GM18499 (cell line): ENCODE measurements at regions not wholly inside any gene's neighbourhood (a gene's known extent, or its start where the extent isn't known, plus 50 kb on each side); places are given as distances from the start of the nearest gene placed in this dataset.

ENCODE experiments used
- ATAC-seq: cut with Tn5 transposase; IDR thresholded peaks from one replicate; pipeline ENCODE4 v1.9.1; 2021; ENCODE audit warnings: moderate number of reproducible peaks; ENCODE audit not compliant: insufficient read depth, unreplicated experiment

- no peak for ATAC-seq
Measured at GRCh38 chr7:31398815-31399214, 58.3 kb upstream of the NEUROD6 start.

- ATAC-seq, result no peak
Measured at GRCh38 chr7:31407178-31407676, 66.7 kb upstream of the NEUROD6 start.

- ATAC-seq, result no peak
Measured at GRCh38 chr7:31408140-31408729, 67.7 kb upstream of the NEUROD6 start.

GRCh38 chr7:31410265-31410664, 69.7 kb upstream of the NEUROD6 start:
- no peak for ATAC-seq

GRCh38 chr7:31411416-31411815, 70.9 kb upstream of the NEUROD6 start:
- no peak for ATAC-seq

GRCh38 chr7:31413766-31414165, 73.2 kb upstream of the NEUROD6 start:
- no peak for ATAC-seq

GRCh38 chr7:31416381-31416870, 75.9 kb upstream of the NEUROD6 start:
- ATAC-seq, result no peak

- ATAC-seq, result no peak
Measured at GRCh38 chr7:31418928-31419327, 78.4 kb upstream of the NEUROD6 start.

- ATAC-seq, result no peak
Measured at GRCh38 chr7:31419505-31420055, 79.1 kb upstream of the NEUROD6 start.

- ATAC-seq, result no peak
Measured at GRCh38 chr7:31420948-31421347, 80.4 kb upstream of the NEUROD6 start.

GRCh38 chr7:31421607-31422006, 81.1 kb upstream of the NEUROD6 start:
- no peak for ATAC-seq

GRCh38 chr7:31423994-31424393, 83.5 kb upstream of the NEUROD6 start:
- ATAC-seq, result no peak

- ATAC-seq, result no peak
Measured at GRCh38 chr7:31432176-31432575, 81.7 kb upstream of the ITPRID1 start.

GRCh38 chr7:31432836-31433340, 81.0 kb upstream of the ITPRID1 start:
- no peak for ATAC-seq

GRCh38 chr7:31437250-31437865, 76.5 kb upstream of the ITPRID1 start:
- no peak for ATAC-seq

GRCh38 chr7:31439165-31439564, 74.7 kb upstream of the ITPRID1 start:
- ATAC-seq, result no peak

GRCh38 chr7:31440511-31440910, 73.4 kb upstream of the ITPRID1 start:
- no peak for ATAC-seq

- no peak for ATAC-seq
Measured at GRCh38 chr7:31442626-31443025, 71.3 kb upstream of the ITPRID1 start.

GRCh38 chr7:31443457-31443856, 70.4 kb upstream of the ITPRID1 start:
- ATAC-seq, result peak; percentile 82

- ATAC-seq, result no peak
Measured at GRCh38 chr7:31444196-31444595, 69.7 kb upstream of the ITPRID1 start.

GRCh38 chr7:31445686-31446355, 68.1 kb upstream of the ITPRID1 start:
- ATAC-seq, result no peak
